Cardiac septum (tissue), 1 donor: ENCODE measurements at regions not wholly inside any gene's neighbourhood (a gene's known extent, or its start where the extent isn't known, plus 50 kb on each side); places are given as distances from the start of the nearest gene placed in this dataset.
A peak's percentile ranks its signal among the peaks of the same experiment; 100 is the strongest.
"Not testable (repeated sequence)": the region's sequence is repeated elsewhere in the genome, so short reads cannot be mapped to it uniquely, and the experiment has no call there.

ENCODE experiments used
- DNase-seq: peaks from one replicate; pipeline ENCODE4 v3.0.0-alpha.2; 2020; ENCODE audit warnings: low spot score
- intact Hi-C: fragments of 100-400 bp; cut with DNase I; formaldehyde crosslinking; loops from one replicate; pipeline ENCODE4 v1.14.0; 2022
- donor health status: DM: no; HTN: no; CAD: no.

DNA sequence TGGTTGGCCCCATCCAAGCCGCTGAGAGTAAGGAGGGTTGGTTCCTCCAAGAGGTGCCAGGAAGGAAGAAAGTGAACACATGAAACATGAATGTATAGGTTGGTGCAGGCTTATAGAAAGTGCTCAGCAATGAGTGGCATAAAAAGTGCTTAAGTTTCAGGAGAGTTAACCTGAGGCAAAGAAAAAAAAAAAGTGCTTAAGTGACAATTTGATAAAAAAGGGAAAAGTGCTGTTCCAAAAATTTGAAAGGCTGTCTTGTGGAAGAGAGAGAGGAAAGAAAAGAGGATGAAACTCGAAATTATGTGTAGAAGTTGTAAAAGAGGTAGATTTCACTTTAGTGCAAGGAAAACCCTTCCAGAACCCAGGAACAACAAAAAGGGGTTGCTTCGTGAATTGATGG lies 85.5 kb upstream of the MAP4K4 start:
- DNase-seq = no peak
- intact Hi-C loops = no loop called here

- DNase-seq = no peak
- intact Hi-C loops = no loop called here
These were observed 86.7 kb upstream of the MAP4K4 start for GRCh38 chr2:101610750-101611315.

DNA sequence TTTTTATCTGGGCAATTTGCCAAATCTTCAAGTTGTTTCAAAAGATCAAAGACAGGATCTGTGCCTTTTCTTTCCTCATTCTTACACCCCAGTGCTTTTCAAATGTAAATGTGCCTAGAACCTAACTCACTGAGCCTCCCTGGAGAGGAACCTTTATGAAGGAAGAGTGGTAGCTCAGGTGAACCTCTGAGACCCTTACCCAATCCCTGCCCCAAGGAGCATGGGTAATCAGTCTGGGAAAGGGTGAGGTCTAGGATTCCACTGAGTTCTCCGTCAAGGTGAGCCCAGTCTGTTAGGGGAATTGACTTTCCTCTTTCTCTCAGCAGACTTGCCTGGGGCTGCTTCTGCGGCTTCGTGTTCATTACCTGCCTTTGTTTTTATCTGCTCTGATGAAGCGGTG lies 88.1 kb upstream of the MAP4K4 start:
- DNase-seq = no peak
- intact Hi-C loops = no loop called here

- DNase-seq = no peak
- intact Hi-C loops = no loop called here
These were observed 88.8 kb upstream of the MAP4K4 start for GRCh38 chr2:101608408-101609310.

- intact Hi-C loops = loop anchor here (5.0 kb wide), 1 partner anchor 40 kb away; no protein-coding TSS in a partner anchor
- DNase-seq = peak; percentile 78
These were observed 100.1 kb upstream of the MAP4K4 start for GRCh38 chr2:101597347-101597944.

- intact Hi-C loops = loop anchor here (5.0 kb wide), 1 partner anchor 39 kb away; no protein-coding TSS in a partner anchor
These were observed 101.2 kb upstream of the MAP4K4 start for GRCh38 chr2:101596333-101596732.

GRCh38 chr2:101587251-101587650 lies 110.3 kb upstream of the MAP4K4 start:
- intact Hi-C loops = no loop called here
- no peak for DNase-seq

More at GRCh38 chr2:101596333-101596732, 101.2 kb upstream of the MAP4K4 start:
- no peak for DNase-seq

DNA sequence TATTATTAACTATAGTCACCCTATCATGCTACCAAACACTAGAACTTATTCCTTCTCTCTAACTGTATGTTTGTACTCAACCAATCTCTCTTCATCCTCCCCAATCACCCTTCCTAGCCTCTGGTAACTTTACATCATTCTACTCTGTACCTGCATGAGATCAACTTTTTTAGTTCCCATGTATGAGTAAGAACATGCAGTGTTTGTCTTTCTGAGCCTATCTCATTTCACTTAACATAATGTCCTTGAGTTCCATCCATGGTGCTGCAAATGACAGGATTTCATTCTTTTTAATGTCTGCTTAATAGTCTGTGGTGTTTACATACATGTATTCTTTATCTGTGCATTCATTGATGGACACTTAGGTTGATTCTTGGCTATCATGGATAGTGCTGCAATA lies 108.9 kb upstream of the RFX8 start:
- intact Hi-C loops = no loop called here
- DNase-seq = no peak

DNA sequence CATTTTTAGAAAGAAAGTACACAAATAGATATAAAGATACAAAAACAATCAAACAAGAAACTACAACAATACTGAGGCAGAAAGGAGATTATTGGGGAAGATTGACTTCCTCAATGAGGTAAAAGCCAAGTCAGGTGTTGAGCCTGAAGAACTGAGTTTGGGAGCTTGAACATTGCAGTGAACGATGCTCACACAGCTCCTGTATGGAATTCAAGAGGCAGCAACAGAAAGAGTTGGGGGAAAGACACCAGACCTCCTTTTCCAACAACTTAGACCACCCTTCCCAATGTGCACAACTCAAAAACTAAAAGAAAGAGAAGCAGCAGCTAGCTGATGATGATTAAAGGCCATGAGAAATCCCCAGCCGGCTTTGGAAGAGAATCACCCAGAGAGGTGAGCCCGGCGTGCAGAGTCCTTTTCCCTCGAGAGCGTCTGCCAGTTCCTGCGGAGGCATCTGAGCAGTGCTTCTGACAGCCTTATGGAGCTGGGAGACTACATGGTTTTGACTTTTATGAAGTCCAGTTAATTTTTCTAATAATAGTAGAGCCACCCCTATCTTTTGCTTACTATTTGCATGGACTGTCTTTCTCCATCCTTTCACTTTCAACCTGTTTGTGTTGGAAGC lies 106.9 kb upstream of the RFX8 start:
- no peak for DNase-seq
- intact Hi-C loops = no loop called here

GRCh38 chr2:101580528-101580927 lies 105.6 kb upstream of the RFX8 start:
- no peak for DNase-seq
- intact Hi-C loops = no loop called here

DNA sequence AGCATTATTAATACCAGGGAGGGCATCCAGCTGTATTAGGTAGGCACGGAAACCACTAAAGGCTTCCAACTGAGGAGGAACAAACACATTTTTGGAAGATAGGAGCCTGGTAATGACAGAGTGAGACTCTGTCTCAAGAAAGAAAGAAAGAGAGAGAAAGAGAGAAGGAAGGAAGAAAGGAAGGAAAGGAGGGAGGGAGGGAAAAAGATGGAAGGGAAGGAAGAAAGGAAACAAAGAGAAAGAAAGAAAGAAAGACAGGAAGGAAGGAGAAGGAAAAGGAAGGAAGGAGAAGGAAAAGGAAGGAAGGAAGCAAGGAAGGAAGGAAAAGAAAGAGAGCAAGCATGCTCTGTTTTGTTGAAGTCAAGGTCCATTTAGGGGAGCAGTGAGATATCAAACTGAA lies 103.8 kb upstream of the RFX8 start:
- no peak for DNase-seq
- intact Hi-C loops = no loop called here

DNA sequence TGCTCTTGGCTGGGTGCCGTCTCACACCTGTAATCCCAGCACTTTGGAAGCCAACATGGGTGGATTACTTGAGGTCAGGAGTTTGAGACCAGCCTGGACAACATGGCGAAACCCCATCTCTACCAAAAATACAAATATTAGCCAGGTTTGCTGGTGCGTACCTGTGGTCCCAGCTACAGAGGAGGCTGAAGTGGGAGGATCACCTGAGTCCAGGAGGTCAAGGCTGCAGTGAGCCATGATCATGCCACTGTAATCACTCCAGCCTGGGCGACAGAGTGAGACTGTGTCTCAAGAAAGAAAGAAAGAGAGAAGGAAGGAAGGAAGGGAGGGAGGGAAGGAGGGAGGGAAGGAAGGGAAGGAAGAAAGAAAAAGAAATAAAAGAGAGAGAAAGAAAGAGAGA lies 103.2 kb upstream of the RFX8 start:
- DNase-seq, intact Hi-C loops: not testable (repeated sequence)

- intact Hi-C loops = no loop called here
These were observed 102.3 kb upstream of the RFX8 start for GRCh38 chr2:101577173-101577572.

DNA sequence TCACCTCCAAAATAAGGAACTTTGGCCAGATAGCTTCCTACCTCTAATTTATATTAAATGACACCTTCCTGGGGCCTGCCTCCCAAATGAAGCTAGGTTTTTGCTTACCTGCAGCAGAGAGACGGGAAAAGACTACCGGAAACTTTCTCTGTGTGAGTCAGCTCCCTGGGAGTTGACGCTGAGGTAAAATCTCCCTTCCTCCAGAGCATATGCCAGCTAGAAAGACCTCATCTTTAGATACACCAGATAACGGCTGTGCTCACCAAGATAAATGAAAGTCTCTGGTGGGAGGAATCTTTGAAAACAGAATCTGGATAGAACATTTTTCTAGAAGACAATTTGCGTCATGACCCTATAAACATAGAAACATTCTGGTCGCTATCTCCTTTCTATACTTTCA lies 99.7 kb upstream of the RFX8 start:
- intact Hi-C loops = no loop called here
- DNase-seq = no peak

More at GRCh38 chr2:101577173-101577572, 102.3 kb upstream of the RFX8 start:
- DNase-seq = no peak

DNA sequence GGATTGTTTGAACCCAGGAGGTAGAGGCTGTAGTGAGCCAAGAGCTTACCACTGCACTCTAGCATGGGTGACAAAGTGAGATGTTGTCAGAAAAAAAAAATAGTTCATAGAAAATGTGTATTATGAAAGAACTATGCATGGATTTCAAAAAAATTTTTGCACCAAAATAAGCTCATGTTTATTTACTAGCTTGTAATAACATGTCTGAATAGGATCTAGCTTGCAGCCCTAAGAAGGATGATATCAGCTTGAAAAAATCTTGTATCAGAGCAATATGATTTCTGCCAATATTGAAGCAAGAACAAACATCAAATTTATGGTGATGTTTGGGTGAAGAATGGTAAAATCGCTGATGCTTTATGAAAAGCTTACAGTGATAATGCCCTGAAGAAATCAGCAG lies 97.0 kb upstream of the RFX8 start:
- intact Hi-C loops = no loop called here
- no peak for DNase-seq

DNA sequence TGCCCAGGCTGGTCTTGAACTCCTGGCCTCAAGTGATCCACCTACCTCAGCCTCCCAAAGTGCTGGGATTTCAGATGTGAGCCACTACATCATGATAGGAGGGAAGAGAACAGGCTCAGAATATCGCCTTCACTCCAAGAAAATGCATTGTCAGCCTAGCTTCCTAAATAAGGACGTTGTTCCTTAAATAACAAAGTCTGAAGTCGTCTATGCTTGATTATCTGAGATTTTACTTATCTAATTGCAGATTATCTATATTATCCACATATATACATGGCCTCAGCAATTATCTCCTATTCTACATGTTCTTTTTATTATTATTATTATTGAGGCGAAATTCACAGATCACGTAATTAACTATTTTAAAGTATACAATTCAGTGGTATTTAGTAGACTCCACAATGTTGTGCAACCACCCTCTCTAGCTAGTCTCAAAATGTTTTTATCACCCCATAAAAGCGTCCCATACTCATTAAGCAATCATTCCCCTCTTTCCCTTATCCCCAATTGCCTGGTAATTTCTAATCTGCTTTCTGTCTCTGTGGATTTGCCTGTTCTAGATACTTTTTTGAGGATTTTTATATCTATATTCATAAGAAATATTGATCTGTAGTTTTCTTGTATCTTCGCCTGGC lies 95.1 kb upstream of the RFX8 start:
- DNase-seq = no peak
- intact Hi-C loops = no loop called here

- DNase-seq = no peak
- intact Hi-C loops = no loop called here
These were observed 94.1 kb upstream of the RFX8 start for GRCh38 chr2:101568969-101569368.

DNA sequence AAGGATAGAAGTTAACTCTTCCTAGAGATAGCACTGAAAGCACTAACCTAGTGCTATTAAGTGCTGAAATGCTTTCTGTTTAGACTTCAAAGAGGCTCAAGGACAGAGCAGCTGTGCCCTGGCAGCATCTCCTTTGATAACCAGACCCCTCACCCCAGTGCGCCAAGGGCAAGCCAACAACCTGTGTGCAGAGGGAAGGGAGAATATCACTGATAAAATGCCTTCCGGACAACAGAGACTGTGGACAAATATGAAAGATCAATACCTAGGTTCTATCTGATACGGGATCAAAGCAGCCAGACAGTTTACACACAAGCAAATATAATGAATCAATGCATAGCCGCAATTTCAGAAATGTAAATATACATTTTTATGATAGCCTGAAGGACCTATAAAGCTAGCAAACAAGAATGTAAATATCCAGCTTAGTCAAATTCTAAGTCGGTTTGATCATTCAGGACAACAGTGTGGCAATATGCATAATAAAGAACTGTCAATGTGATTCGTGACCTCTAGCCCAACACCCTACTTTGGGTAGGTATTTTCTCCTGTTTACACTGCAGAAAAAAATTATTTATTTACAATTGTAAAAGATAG lies 91.8 kb upstream of the RFX8 start:
- intact Hi-C loops = no loop called here
- no peak for DNase-seq

GRCh38 chr2:101563849-101564248 lies 88.9 kb upstream of the RFX8 start:
- intact Hi-C loops = no loop called here
- DNase-seq = no peak
